Karpas-422 (cell line): ENCODE measurements at regions not wholly inside any gene's neighbourhood (a gene's known extent, or its start where the extent isn't known, plus 50 kb on each side); places are given as distances from the start of the nearest gene placed in this dataset.

ENCODE experiments used
- DNase-seq: peaks from one replicate; pipeline ENCODE4 v3.0.0-alpha.2; 2015
- H2AFZ ChIP-seq: fragments of 200-600 bp; sonication (generic); 2 replicates; pipeline ENCODE4 v1.6.1; 2014; ENCODE audit warnings: antibody characterized with exemption, low read length, mixed read lengths
- H3K27ac ChIP-seq: fragments of 200-600 bp; sonication (generic); 2 replicates; pipeline ENCODE4 v1.5.1; 2014; ENCODE audit warnings: mild to moderate bottlenecking, low read length, moderate library complexity
- H3K27me3 ChIP-seq: fragments of 200-600 bp; sonication (generic); 2 replicates; pipeline ENCODE4 v1.6.1; 2014; ENCODE audit warnings: low read length, mixed read lengths
- H3K36me3 ChIP-seq: fragments of 200-600 bp; sonication (generic); 2 replicates; pipeline ENCODE4 v1.6.1; 2014; ENCODE audit warnings: low read length, mixed read lengths; ENCODE audit not compliant: insufficient read depth
- H3K4me1 ChIP-seq: fragments of 200-600 bp; sonication (generic); 2 replicates; pipeline ENCODE4 v1.6.1; 2014; ENCODE audit warnings: mild to moderate bottlenecking, low read length, mixed read lengths
- H3K4me2 ChIP-seq: fragments of 200-600 bp; sonication (generic); 2 replicates; pipeline ENCODE4 v1.6.1; 2014; ENCODE audit warnings: low read length, low read depth, mild to moderate bottlenecking; ENCODE audit not compliant: poor library complexity, severe bottlenecking
- H3K4me3 ChIP-seq: fragments of 200-600 bp; sonication (generic); 2 replicates; pipeline ENCODE4 v1.5.1; 2014; ENCODE audit warnings: mild to moderate bottlenecking, antibody characterized with exemption, low read length, mixed read lengths
- H3K79me2 ChIP-seq: fragments of 200-600 bp; sonication (generic); 2 replicates; pipeline ENCODE4 v1.6.1; 2014; ENCODE audit warnings: mild to moderate bottlenecking, low read length, mixed read lengths
- H3K9ac ChIP-seq: fragments of 200-600 bp; sonication (generic); 2 replicates; pipeline ENCODE4 v1.6.0; 2014; ENCODE audit warnings: low read length
- H3K9me2 ChIP-seq: fragments of 200-600 bp; sonication (generic), shearing (Covaris generic); replicated peaks from 2 replicates; pipeline ENCODE4 v1.6.0; 2014; ENCODE audit warnings: mild to moderate bottlenecking, low read length, moderate library complexity; ENCODE audit not compliant: insufficient read depth
- H3K9me3 ChIP-seq: fragments of 300-700, 200-600 bp; sonication (generic); 2 replicates; pipeline ENCODE4 v1.6.1; 2014; ENCODE audit warnings: low read length, mixed read lengths
- H4K20me1 ChIP-seq: fragments of 200-600 bp; sonication (generic); 2 replicates; pipeline ENCODE4 v1.6.1; 2014; ENCODE audit warnings: mild to moderate bottlenecking, antibody characterized with exemption, low read length, low read depth; ENCODE audit not compliant: insufficient read depth

- Histone ChIP-seq H3K27me3 (no peaks in the 10 kb centered on the region), H3K4me3 (no peak overlapping the region), H3K79me2 (no peaks in the 10 kb centered on the region), H3K4me1 (no peaks in the 10 kb centered on the region), H3K4me2 (no peak overlapping the region), H3K9me3 (no peaks in the 10 kb centered on the region), H3K9ac (no peak overlapping the region), H3K27ac (no peak overlapping the region), H3K36me3 (no peaks in the 10 kb centered on the region), H4K20me1 (no peaks in the 10 kb centered on the region), H3K9me2 (no peaks in the 10 kb centered on the region), H2AFZ (no peak overlapping the region)
- DNase-seq: no peak
These were observed 468.5 kb downstream of the CDH9 start for GRCh38 chr5:26569929-26570258.

GRCh38 chr5:26569241-26569928 lies 469.0 kb downstream of the CDH9 start:
- Histone ChIP-seq H3K9me2 (no peaks in the 10 kb centered on the region), H3K27me3 (no peaks in the 10 kb centered on the region)

GRCh38 chr5:26568316-26568715 lies 470.1 kb downstream of the CDH9 start:
- no peaks in the 10 kb centered on the region for H3K36me3 ChIP-seq
- no peaks in the 10 kb centered on the region for H3K9me2 ChIP-seq
- no peak overlapping the region for H3K4me2 ChIP-seq
- no peaks in the 10 kb centered on the region for H3K4me1 ChIP-seq
- no peak overlapping the region for H3K4me3 ChIP-seq
- no peak overlapping the region for H3K9ac ChIP-seq
- H3K27ac ChIP-seq: no peak overlapping the region
- DNase-seq: no peak
- H4K20me1 ChIP-seq: no peaks in the 10 kb centered on the region
- H3K79me2 ChIP-seq: no peaks in the 10 kb centered on the region
- H3K9me3 ChIP-seq: no peaks in the 10 kb centered on the region
- peak overlapping the region; percentile 78; the same call in 1 of the 2 replicates for H2AFZ ChIP-seq
- H3K27me3 ChIP-seq: no peaks in the 10 kb centered on the region

More at GRCh38 chr5:26569241-26569928, 469.0 kb downstream of the CDH9 start:
- Histone ChIP-seq H4K20me1 (no peaks in the 10 kb centered on the region), H3K27ac (no peak overlapping the region), H3K79me2 (no peaks in the 10 kb centered on the region), H3K4me1 (no peaks in the 10 kb centered on the region), H3K4me2 (no peak overlapping the region), H3K9me3 (no peaks in the 10 kb centered on the region), H3K4me3 (no peak overlapping the region), H3K9ac (no peak overlapping the region), H2AFZ (no peak overlapping the region), H3K36me3 (no peaks in the 10 kb centered on the region)
- no peak for DNase-seq

GRCh38 chr5:26563979-26564378 lies 474.4 kb downstream of the CDH9 start:
- Histone ChIP-seq H4K20me1 (no peaks in the 10 kb centered on the region), H3K4me1 (no peaks in the 10 kb centered on the region), H3K27ac (no peak overlapping the region), H2AFZ (no peak overlapping the region), H3K36me3 (no peaks in the 10 kb centered on the region), H3K27me3 (no peaks in the 10 kb centered on the region), H3K79me2 (no peaks in the 10 kb centered on the region), H3K9ac (no peak overlapping the region), H3K9me2 (no peaks in the 10 kb centered on the region), H3K4me3 (no peak overlapping the region), H3K4me2 (no peak overlapping the region), H3K9me3 (no peaks in the 10 kb centered on the region)
- no peak for DNase-seq

GRCh38 chr5:26553079-26553478 lies 485.3 kb downstream of the CDH9 start:
- Histone ChIP-seq H3K4me3 (no peak overlapping the region), H3K27me3 (no peaks in the 10 kb centered on the region), H2AFZ (peak overlapping the region; percentile 54; the same call in 1 of the 2 replicates), H3K9ac (no peak overlapping the region), H4K20me1 (no peaks in the 10 kb centered on the region), H3K79me2 (no peaks in the 10 kb centered on the region), H3K9me3 (peaks cover 10% of the 10 kb centered on the region; the same call in 1 of the 2 replicates), H3K4me2 (no peak overlapping the region), H3K36me3 (no peaks in the 10 kb centered on the region), H3K4me1 (peaks cover 5% of the 10 kb centered on the region), H3K27ac (no peak overlapping the region), H3K9me2 (no peaks in the 10 kb centered on the region)
- DNase-seq: peak; percentile 52

GRCh38 chr5:26543987-26544386 lies 494.4 kb downstream of the CDH9 start:
- Histone ChIP-seq H3K4me2 (no peak overlapping the region), H2AFZ (no peak overlapping the region), H3K4me3 (no peak overlapping the region), H4K20me1 (no peaks in the 10 kb centered on the region), H3K27ac (no peak overlapping the region), H3K79me2 (no peaks in the 10 kb centered on the region), H3K9ac (no peak overlapping the region), H3K9me3 (peaks cover 9% of the 10 kb centered on the region), H3K27me3 (no peaks in the 10 kb centered on the region), H3K9me2 (no peaks in the 10 kb centered on the region), H3K4me1 (no peaks in the 10 kb centered on the region), H3K36me3 (no peaks in the 10 kb centered on the region)
- no peak for DNase-seq

- H2AFZ ChIP-seq: no peak overlapping the region
- H3K4me3 ChIP-seq: no peak overlapping the region
- no peaks in the 10 kb centered on the region for H3K9me2 ChIP-seq
- no peaks in the 10 kb centered on the region for H3K36me3 ChIP-seq
- DNase-seq: no peak
- no peaks in the 10 kb centered on the region for H3K4me1 ChIP-seq
- no peaks in the 10 kb centered on the region for H3K27me3 ChIP-seq
- H3K27ac ChIP-seq: no peak overlapping the region
- H3K4me2 ChIP-seq: no peak overlapping the region
- no peaks in the 10 kb centered on the region for H4K20me1 ChIP-seq
- no peak overlapping the region for H3K9ac ChIP-seq
- H3K9me3 ChIP-seq: peaks cover 7% of the 10 kb centered on the region
- H3K79me2 ChIP-seq: no peaks in the 10 kb centered on the region
These were observed 500.2 kb downstream of the CDH9 start for GRCh38 chr5:26538226-26538625.

- Histone ChIP-seq H3K27ac (no peak overlapping the region), H3K4me2 (no peak overlapping the region), H3K79me2 (no peaks in the 10 kb centered on the region), H3K9me2 (no peaks in the 10 kb centered on the region), H3K27me3 (no peaks in the 10 kb centered on the region), H3K9ac (no peak overlapping the region), H3K36me3 (no peaks in the 10 kb centered on the region), H3K9me3 (peaks cover 3% of the 10 kb centered on the region; the same call in 1 of the 2 replicates), H3K4me1 (peaks cover 4% of the 10 kb centered on the region), H2AFZ (no peak overlapping the region), H3K4me3 (no peak overlapping the region), H4K20me1 (no peaks in the 10 kb centered on the region)
- no peak for DNase-seq
These were observed 503.2 kb downstream of the CDH9 start for GRCh38 chr5:26535215-26535614.
